Esophagus squamous epithelium (tissue), 4 donors: ENCODE measurements at regions not wholly inside any gene's neighbourhood (a gene's known extent, or its start where the extent isn't known, plus 50 kb on each side); places are given as distances from the start of the nearest gene placed in this dataset.

Experiments used
- CTCF ChIP-seq, 6 experiments: fragments of 450-650 bp in 4 of 6; fragments of 200-600 bp in 2 of 6; sonication (generic) in 2 of 6; IDR thresholded peaks; one replicate each; pipeline ENCODE4 v1.5.1; 2016 to 2019; ENCODE audit warnings: antibody characterized with exemption in 6 of 6, mild to moderate bottlenecking in 4 of 6, moderate library complexity in 4 of 6
- POLR2A ChIP-seq, 4 donors: fragments of 450-650 bp; IDR thresholded peaks; one replicate each; pipeline ENCODE4 v1.6.1; 2017; ENCODE audit warnings: antibody characterized with exemption in 4 of 4, mild to moderate bottlenecking in 4 of 4, moderate library complexity in 3 of 4

GRCh38 chr5:123813937-123814624 is 302.1 kb downstream of the CSNK1G3 start:
- no peak for TF ChIP-seq CTCF (IDR thresholded peaks at IDR 0.05)
- TF ChIP-seq POLR2A (IDR thresholded peaks at IDR 0.05), result no peak
